ENCODE measurements at regions not wholly inside any gene's neighbourhood (a gene's known extent, or its start where the extent isn't known, plus 50 kb on each side); places are given as distances from the start of the nearest gene placed in this dataset.

DNA sequence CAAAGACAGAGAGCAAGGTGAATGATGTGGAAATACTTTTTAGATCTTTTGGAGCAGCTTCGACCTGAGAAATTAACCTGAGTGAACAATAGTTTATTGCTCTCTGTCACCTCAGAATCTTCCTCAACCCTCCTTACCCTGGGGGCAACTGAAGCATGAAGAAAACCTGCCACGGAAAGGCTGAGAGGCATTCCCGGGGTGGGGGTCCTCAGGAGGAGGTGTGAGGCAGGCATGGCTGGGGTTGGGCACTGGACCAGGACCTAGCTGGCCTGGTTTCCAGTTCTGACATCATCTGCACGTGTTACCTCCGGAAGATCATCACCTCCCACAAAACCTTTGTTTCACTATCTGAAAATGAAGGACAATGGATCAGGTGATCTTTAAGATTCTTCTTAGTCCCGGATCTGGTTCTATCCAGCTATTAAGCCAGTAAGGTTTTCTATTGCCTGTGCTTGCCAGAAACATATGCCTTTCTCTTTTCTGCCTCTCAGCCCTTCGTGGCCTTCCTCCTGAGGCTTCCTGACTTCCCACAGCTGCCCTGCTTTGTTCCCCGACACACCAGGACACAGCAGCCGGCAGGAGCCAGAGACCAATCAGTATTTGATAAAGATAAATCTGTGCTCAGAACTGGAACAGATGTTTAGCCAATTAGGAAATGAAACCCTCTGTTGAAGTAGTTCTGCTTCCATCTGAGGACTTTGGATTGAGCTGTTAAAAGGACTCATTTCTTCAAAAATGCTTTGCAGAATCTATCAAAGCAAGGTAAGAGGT is 232.5 kb downstream of the TDRD15 start:
- Histone ChIP-seq H3K27me3 (ENCODE audit: control insufficient read depth, insufficient read depth, low read length) (no peaks in the 10 kb centered on the region), H3K4me3 (ENCODE audit: low read depth, low read length) (no peak overlapping the region), H3K36me3 (ENCODE audit: control insufficient read depth, insufficient read depth, low read length) (no peaks in the 10 kb centered on the region)
- TF ChIP-seq, protein P1, sequence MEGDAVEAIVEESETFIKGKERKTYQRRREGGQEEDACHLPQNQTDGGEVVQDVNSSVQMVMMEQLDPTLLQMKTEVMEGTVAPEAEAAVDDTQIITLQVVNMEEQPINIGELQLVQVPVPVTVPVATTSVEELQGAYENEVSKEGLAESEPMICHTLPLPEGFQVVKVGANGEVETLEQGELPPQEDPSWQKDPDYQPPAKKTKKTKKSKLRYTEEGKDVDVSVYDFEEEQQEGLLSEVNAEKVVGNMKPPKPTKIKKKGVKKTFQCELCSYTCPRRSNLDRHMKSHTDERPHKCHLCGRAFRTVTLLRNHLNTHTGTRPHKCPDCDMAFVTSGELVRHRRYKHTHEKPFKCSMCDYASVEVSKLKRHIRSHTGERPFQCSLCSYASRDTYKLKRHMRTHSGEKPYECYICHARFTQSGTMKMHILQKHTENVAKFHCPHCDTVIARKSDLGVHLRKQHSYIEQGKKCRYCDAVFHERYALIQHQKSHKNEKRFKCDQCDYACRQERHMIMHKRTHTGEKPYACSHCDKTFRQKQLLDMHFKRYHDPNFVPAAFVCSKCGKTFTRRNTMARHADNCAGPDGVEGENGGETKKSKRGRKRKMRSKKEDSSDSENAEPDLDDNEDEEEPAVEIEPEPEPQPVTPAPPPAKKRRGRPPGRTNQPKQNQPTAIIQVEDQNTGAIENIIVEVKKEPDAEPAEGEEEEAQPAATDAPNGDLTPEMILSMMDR (IDR thresholded peaks at IDR 0.05; ENCODE audit: insufficient read depth, low read length, poor library complexity, severe bottlenecking) = no peak
- no peak for DNase-seq (ENCODE audit: low read depth)

DNA sequence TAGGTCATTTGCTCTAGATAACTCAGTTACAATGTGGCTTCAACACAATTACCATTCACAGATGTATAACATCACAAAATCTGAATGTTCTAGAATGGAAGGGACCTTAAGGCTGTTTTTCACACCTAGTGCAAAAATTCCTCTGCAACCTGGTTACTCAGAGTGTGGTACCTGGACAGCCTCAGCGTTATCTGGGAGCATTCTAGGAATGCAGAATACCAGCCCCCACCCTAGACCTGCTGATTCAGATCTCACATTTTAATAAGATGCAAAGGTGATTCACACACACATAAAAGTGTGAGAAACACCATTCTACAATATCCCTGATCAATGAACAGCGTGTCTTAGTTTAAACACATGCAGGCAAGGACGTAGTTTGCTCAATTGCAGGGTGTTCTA is 233.1 kb downstream of the TDRD15 start:
- TF ChIP-seq, protein P1 (IDR thresholded peaks at IDR 0.05; ENCODE audit: insufficient read depth, low read length, poor library complexity, severe bottlenecking) = no peak
- Histone ChIP-seq H3K27me3 (ENCODE audit: control insufficient read depth, insufficient read depth, low read length) (no peaks in the 10 kb centered on the region), H3K36me3 (ENCODE audit: control insufficient read depth, insufficient read depth, low read length) (no peaks in the 10 kb centered on the region), H3K4me3 (ENCODE audit: low read depth, low read length) (no peak overlapping the region)
- DNase-seq (ENCODE audit: low read depth) = no peak

- no peaks in the 10 kb centered on the region for H3K36me3 ChIP-seq (ENCODE audit: control insufficient read depth, insufficient read depth, low read length)
- TF ChIP-seq, protein P1 (IDR thresholded peaks at IDR 0.05; ENCODE audit: insufficient read depth, low read length, poor library complexity, severe bottlenecking) = no peak
Observed at GRCh38 chr2:21358976-21359375, 235.2 kb downstream of the TDRD15 start.

GRCh38 chr2:21361384-21361783 is 237.6 kb downstream of the TDRD15 start:
- H3K4me3 ChIP-seq (ENCODE audit: low read depth, low read length) = no peak overlapping the region
- no peak for DNase-seq (ENCODE audit: low read depth)
- no peaks in the 10 kb centered on the region for H3K36me3 ChIP-seq (ENCODE audit: control insufficient read depth, insufficient read depth, low read length)
- H3K27me3 ChIP-seq (ENCODE audit: control insufficient read depth, insufficient read depth, low read length) = no peaks in the 10 kb centered on the region
- TF ChIP-seq, protein P1 (IDR thresholded peaks at IDR 0.05; ENCODE audit: insufficient read depth, low read length, poor library complexity, severe bottlenecking) = no peak

More at GRCh38 chr2:21358976-21359375, 235.2 kb downstream of the TDRD15 start:
- DNase-seq (ENCODE audit: low read depth) = no peak
- H3K27me3 ChIP-seq (ENCODE audit: control insufficient read depth, insufficient read depth, low read length) = no peaks in the 10 kb centered on the region
- H3K4me3 ChIP-seq (ENCODE audit: low read depth, low read length) = no peak overlapping the region

DNA sequence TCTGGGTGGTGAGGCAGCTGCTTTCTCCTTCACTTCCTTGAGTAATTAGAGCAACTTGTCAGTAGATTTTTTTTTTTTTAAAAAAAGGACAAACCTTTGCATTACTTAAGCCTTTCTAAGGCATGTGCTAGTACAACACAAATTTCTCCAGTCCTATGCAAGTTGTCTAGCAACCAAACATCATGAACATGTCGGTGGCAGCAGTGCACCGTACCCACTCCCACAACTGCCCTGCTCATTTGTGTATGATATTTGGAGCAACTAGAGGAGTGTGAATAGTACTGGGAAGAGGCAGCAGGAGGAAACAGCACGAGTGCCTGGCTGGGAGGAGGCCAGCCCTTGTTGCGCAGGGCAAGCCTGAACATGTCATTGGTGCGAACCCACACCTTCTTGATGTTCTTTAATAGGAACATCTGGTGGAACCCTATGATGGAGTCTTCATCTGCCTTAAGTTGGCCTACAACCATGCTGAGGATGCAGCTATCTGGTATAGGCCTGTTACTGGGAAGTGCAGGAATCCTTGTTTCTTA is 238.3 kb downstream of the TDRD15 start:
- TF ChIP-seq, protein P1 (IDR thresholded peaks at IDR 0.05; ENCODE audit: insufficient read depth, low read length, poor library complexity, severe bottlenecking) = no peak
- Histone ChIP-seq H3K36me3 (ENCODE audit: control insufficient read depth, insufficient read depth, low read length) (no peaks in the 10 kb centered on the region), H3K27me3 (ENCODE audit: control insufficient read depth, insufficient read depth, low read length) (no peaks in the 10 kb centered on the region), H3K4me3 (ENCODE audit: low read depth, low read length) (no peak overlapping the region)
- no peak for DNase-seq (ENCODE audit: low read depth)

All from kidney epithelial cell (primary cell).